Gastroesophageal sphincter (tissue), 4 donors: ENCODE measurements at regions not wholly inside any gene's neighbourhood (a gene's known extent, or its start where the extent isn't known, plus 50 kb on each side); places are given as distances from the start of the nearest gene placed in this dataset.

Experiments
- ATAC-seq: fragments of 150-250 bp; one replicate; pipeline ENCODE4 v1.9.1; 2016; ENCODE audit warnings: mild to moderate bottlenecking, moderate library complexity
- H3K27ac ChIP-seq, 4 donors: fragments of 200-600 bp; sonication (generic) in 3 of 4; 1 replicate in 3 of 4; 2 replicates in 1 of 4; pipeline ENCODE4 v1.5.1; 2016 to 2019
- H3K27me3 ChIP-seq: fragments of 200-600 bp; sonication (generic); one replicate; pipeline ENCODE4 v1.5.1; 2019
- H3K36me3 ChIP-seq, 2 donors: fragments of 200-600 bp; sonication (generic); one replicate each; pipeline ENCODE4 v1.5.1; 2019; ENCODE audit warnings: control low read depth in 1 of 2
- H3K4me1 ChIP-seq, 3 donors: fragments of 200-600 bp; sonication (generic); 1 replicate in 2 of 3; 2 replicates in 1 of 3; pipeline ENCODE4 v1.5.1; 2016 to 2019; ENCODE audit warnings: control low read depth in 2 of 3
- H3K4me3 ChIP-seq, 2 donors: fragments of 200-600 bp; sonication (generic); one replicate each; pipeline ENCODE4 v1.5.1; 2019; ENCODE audit warnings: mild to moderate bottlenecking in 1 of 2, moderate library complexity in 1 of 2
- H3K9me3 ChIP-seq, 3 donors: fragments of 200-600 bp; sonication (generic); one replicate each; pipeline ENCODE4 v1.5.1; 2017 to 2019; ENCODE audit warnings: control low read depth in 2 of 3
- EP300 ChIP-seq: sonication (generic); formaldehyde crosslinking; IDR thresholded peaks from one replicate; pipeline ENCODE4 v1.6.1; 2017; ENCODE audit warnings: antibody characterized with exemption, mild to moderate bottlenecking
- POLR2A ChIP-seq, 2 donors: fragments of 450-650 bp; IDR thresholded peaks; one replicate each; pipeline ENCODE4 v1.6.1; 2017; ENCODE audit warnings: antibody characterized with exemption in 2 of 2, mild to moderate bottlenecking in 2 of 2, moderate library complexity in 1 of 2
- POLR2AphosphoS5 ChIP-seq: sonication (generic); formaldehyde crosslinking; IDR thresholded peaks from one replicate; pipeline ENCODE4 v1.6.1; 2017; ENCODE audit warnings: antibody characterized with exemption
- WGBS, 2 donors: methylation state at CpG; one replicate each; pipeline ENCODE4 v1.1.5; 2018; ENCODE audit warnings: low coverage in 1 of 2; 5-methylcytosine and 5-hydroxymethylcytosine counted together
- TF ChIP-seq, protein P1 (sequence below), 4 experiments: fragments of 200-600 bp in 2 of 4; fragments of 450-650 bp in 2 of 4; sonication (generic) in 1 of 4; IDR thresholded peaks; one replicate each; pipeline ENCODE4 v1.5.1; 2017 to 2019; ENCODE audit warnings: antibody characterized with exemption in 4 of 4, mild to moderate bottlenecking in 2 of 4, moderate library complexity in 2 of 4

DNA sequence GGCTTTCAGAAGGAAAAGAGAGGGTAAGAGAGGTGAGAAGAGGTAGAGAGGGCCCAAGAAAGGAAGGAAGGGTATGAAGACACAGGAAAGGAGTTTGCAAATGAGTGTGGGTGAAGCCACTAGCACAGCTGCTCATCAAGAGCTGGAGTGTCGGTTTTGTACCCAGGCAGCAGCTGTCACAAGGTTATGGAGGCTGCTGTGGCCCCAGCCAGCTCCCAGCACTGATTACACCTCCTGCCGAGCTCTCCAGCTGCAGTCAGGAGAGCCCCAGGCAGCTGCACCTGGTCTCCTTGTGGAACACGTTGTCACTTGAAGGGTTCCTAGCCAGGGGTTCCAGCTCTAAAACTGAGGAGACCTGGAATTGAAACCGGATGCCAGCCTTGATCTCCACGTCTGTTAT is 60.4 kb upstream of the CHD2 start:
- WGBS, 2 donors: 71 to 100% methylated on average over 1 to 4 of the region's 5 CpGs
- TF ChIP-seq, protein P1, sequence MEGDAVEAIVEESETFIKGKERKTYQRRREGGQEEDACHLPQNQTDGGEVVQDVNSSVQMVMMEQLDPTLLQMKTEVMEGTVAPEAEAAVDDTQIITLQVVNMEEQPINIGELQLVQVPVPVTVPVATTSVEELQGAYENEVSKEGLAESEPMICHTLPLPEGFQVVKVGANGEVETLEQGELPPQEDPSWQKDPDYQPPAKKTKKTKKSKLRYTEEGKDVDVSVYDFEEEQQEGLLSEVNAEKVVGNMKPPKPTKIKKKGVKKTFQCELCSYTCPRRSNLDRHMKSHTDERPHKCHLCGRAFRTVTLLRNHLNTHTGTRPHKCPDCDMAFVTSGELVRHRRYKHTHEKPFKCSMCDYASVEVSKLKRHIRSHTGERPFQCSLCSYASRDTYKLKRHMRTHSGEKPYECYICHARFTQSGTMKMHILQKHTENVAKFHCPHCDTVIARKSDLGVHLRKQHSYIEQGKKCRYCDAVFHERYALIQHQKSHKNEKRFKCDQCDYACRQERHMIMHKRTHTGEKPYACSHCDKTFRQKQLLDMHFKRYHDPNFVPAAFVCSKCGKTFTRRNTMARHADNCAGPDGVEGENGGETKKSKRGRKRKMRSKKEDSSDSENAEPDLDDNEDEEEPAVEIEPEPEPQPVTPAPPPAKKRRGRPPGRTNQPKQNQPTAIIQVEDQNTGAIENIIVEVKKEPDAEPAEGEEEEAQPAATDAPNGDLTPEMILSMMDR (IDR thresholded peaks at IDR 0.05): no peak
- TF ChIP-seq EP300 (no peak), POLR2AphosphoS5 (no peak), POLR2A (IDR thresholded peaks at IDR 0.05) (no peak)
- H3K27ac ChIP-seq: no peak overlapping the region
- no peaks in the 10 kb centered on the region for H3K36me3 ChIP-seq
- H3K9me3 ChIP-seq: no peaks in the 10 kb centered on the region
- H3K4me3 ChIP-seq: no peak overlapping the region
- H3K4me1 ChIP-seq: peaks cover 0 to 4% (median 0%) of the 10 kb centered on the region in 3 donors
- no peaks in the 10 kb centered on the region for H3K27me3 ChIP-seq
- no peak for ATAC-seq

- peaks cover 0 to 6% (median 0%) of the 10 kb centered on the region in 3 donors for H3K4me1 ChIP-seq
- no peaks in the 10 kb centered on the region for H3K27me3 ChIP-seq
- no peak for ATAC-seq
- no peak overlapping the region for H3K4me3 ChIP-seq
- H3K36me3 ChIP-seq: no peaks in the 10 kb centered on the region
- H3K9me3 ChIP-seq: no peaks in the 10 kb centered on the region
- TF ChIP-seq POLR2A (IDR thresholded peaks at IDR 0.05) (no peak), POLR2AphosphoS5 (no peak), EP300 (no peak)
- TF ChIP-seq, protein P1 (IDR thresholded peaks at IDR 0.05): no peak
- no peak overlapping the region for H3K27ac ChIP-seq
- 79 to 94% methylated on average over 2 to 3 of the region's 3 CpGs for WGBS, 2 donors
Measured at GRCh38 chr15:92840149-92840548, 60.0 kb upstream of the CHD2 start.

- TF ChIP-seq POLR2AphosphoS5 (no peak), EP300 (no peak), POLR2A (IDR thresholded peaks at IDR 0.05) (no peak)
- TF ChIP-seq, protein P1 (IDR thresholded peaks at IDR 0.05): no peak
- Histone ChIP-seq H3K36me3 (no peaks in the 10 kb centered on the region), H3K27ac (no peak overlapping the region), H3K9me3 (no peaks in the 10 kb centered on the region), H3K4me3 (no peak overlapping the region), H3K4me1 (peaks cover 0 to 7% (median 0%) of the 10 kb centered on the region in 3 donors), H3K27me3 (no peaks in the 10 kb centered on the region)
- WGBS, 2 donors: 89 to 100% methylated on average over 1 to 4 of the region's 8 CpGs
- no peak for ATAC-seq
Measured at GRCh38 chr15:92843326-92843725, 56.8 kb upstream of the CHD2 start.

- no peak overlapping the region for H3K27ac ChIP-seq
- ATAC-seq: no peak
- WGBS, 2 donors: 98 to 100% methylated on average over 1 to 5 of the region's 7 CpGs
Measured at GRCh38 chr15:92843814-92844213, 56.3 kb upstream of the CHD2 start.

GRCh38 chr15:92845126-92845508 is 55.0 kb upstream of the CHD2 start:
- H3K27ac ChIP-seq: no peak overlapping the region
- peaks cover 0 to 7% (median 0%) of the 10 kb centered on the region in 3 donors for H3K4me1 ChIP-seq
- no peaks in the 10 kb centered on the region for H3K36me3 ChIP-seq
- no peak overlapping the region for H3K4me3 ChIP-seq
- H3K27me3 ChIP-seq: no peaks in the 10 kb centered on the region
- no peak for ATAC-seq
- no peak for TF ChIP-seq POLR2A (IDR thresholded peaks at IDR 0.05)
- TF ChIP-seq POLR2AphosphoS5: no peak
- TF ChIP-seq, protein P1 (IDR thresholded peaks at IDR 0.05): no peak
- TF ChIP-seq EP300: no peak
- H3K9me3 ChIP-seq: no peaks in the 10 kb centered on the region

More at GRCh38 chr15:92843814-92844213, 56.3 kb upstream of the CHD2 start:
- H3K4me1 ChIP-seq: peaks cover 0 to 7% (median 0%) of the 10 kb centered on the region in 3 donors
- no peaks in the 10 kb centered on the region for H3K9me3 ChIP-seq
- no peak for TF ChIP-seq EP300
- TF ChIP-seq POLR2A (IDR thresholded peaks at IDR 0.05): no peak
- TF ChIP-seq, protein P1 (IDR thresholded peaks at IDR 0.05): no peak
- no peak for TF ChIP-seq POLR2AphosphoS5
- H3K27me3 ChIP-seq: no peaks in the 10 kb centered on the region
- H3K36me3 ChIP-seq: no peaks in the 10 kb centered on the region
- no peak overlapping the region for H3K4me3 ChIP-seq
